ENCODE measurements at regions not wholly inside any gene's neighbourhood (a gene's known extent, or its start where the extent isn't known, plus 50 kb on each side); places are given as distances from the start of the nearest gene placed in this dataset.

- Histone ChIP-seq H3K4me1 (ENCODE audit: control insufficient read depth in 1 of 2, extremely low read depth in 1 of 2, insufficient read depth in 2 of 2, low read length in 2 of 2) (no peaks in the 10 kb centered on the region), H3K27me3 (replicated peaks in 1 of 2; ENCODE audit: control insufficient read depth in 2 of 2, extremely low read depth in 1 of 2, insufficient read depth in 2 of 2, low read length in 1 of 2) (no peaks in the 10 kb centered on the region), H3K4me3 (ENCODE audit: control insufficient read depth in 1 of 2, extremely low read depth in 1 of 2, low read length in 1 of 2) (no peak overlapping the region), H3K27ac (ENCODE audit: low read length) (no peak overlapping the region), H3K9me3 (no peaks in the 10 kb centered on the region), H3K36me3 (ENCODE audit: control insufficient read depth in 2 of 2, extremely low read depth in 1 of 2, insufficient read depth in 1 of 2, low read length in 1 of 2) (no peaks in the 10 kb centered on the region)
- H3K4me1 Mint-ChIP-seq = no peaks in the 10 kb centered on the region
- ATAC-seq (replicated peaks in 1 of 4) = no peak
- ChIA-PET POLR2A (interaction anchor here in 1 of 2 donors (0.6 kb wide), 1 partner anchor 10 kb away, joined by 3 read pairs; no protein-coding TSS in a partner anchor), CTCF (no interaction called here)
- no peaks in the 10 kb centered on the region for H3K27me3 Mint-ChIP-seq
- no peaks in the 10 kb centered on the region for H3K36me3 Mint-ChIP-seq
- DNase-seq = no peak
- no CpG with 5 or more reads among the region's 1 CpG for WGBS (ENCODE audit: insufficient coverage)
- no peak overlapping the region for H3K4me3 Mint-ChIP-seq
- peaks cover 9 to 18% (median 11%) of the 10 kb centered on the region in 3 donors for H3K9me3 Mint-ChIP-seq
- H3K27ac Mint-ChIP-seq = no peak overlapping the region
Measured at GRCh38 chr4:166277853-166278252, 404.8 kb downstream of the TLL1 start.

GRCh38 chr4:166279261-166279660 is 406.2 kb downstream of the TLL1 start:
- Histone ChIP-seq H3K4me1 (ENCODE audit: control insufficient read depth in 1 of 2, extremely low read depth in 1 of 2, insufficient read depth in 2 of 2, low read length in 2 of 2) (no peaks in the 10 kb centered on the region), H3K9me3 (no peaks in the 10 kb centered on the region), H3K36me3 (ENCODE audit: control insufficient read depth in 2 of 2, extremely low read depth in 1 of 2, insufficient read depth in 1 of 2, low read length in 1 of 2) (no peaks in the 10 kb centered on the region), H3K4me3 (ENCODE audit: control insufficient read depth in 1 of 2, extremely low read depth in 1 of 2, low read length in 1 of 2) (no peak overlapping the region), H3K27ac (ENCODE audit: low read length) (no peak overlapping the region), H3K27me3 (replicated peaks in 1 of 2; ENCODE audit: control insufficient read depth in 2 of 2, extremely low read depth in 1 of 2, insufficient read depth in 2 of 2, low read length in 1 of 2) (no peaks in the 10 kb centered on the region)
- POLR2A ChIA-PET = no interaction called here
- Mint-ChIP-seq H3K27ac (no peak overlapping the region), H3K27me3 (no peaks in the 10 kb centered on the region), H3K9me3 (peaks cover 7 to 17% (median 9%) of the 10 kb centered on the region in 3 donors), H3K36me3 (no peaks in the 10 kb centered on the region), H3K4me3 (no peak overlapping the region), H3K4me1 (no peaks in the 10 kb centered on the region)
- no peak for ATAC-seq (replicated peaks in 1 of 4)
- CTCF ChIA-PET = no interaction called here
- DNase-seq = no peak

- no peaks in the 10 kb centered on the region for H3K4me1 Mint-ChIP-seq
- no peaks in the 10 kb centered on the region for H3K4me1 ChIP-seq (ENCODE audit: control insufficient read depth in 1 of 2, extremely low read depth in 1 of 2, insufficient read depth in 2 of 2, low read length in 2 of 2)
- no peak overlapping the region for H3K27ac ChIP-seq (ENCODE audit: low read length)
- peaks cover 4 to 17% (median 9%) of the 10 kb centered on the region in 3 donors for H3K9me3 Mint-ChIP-seq
- no peaks in the 10 kb centered on the region for H3K36me3 ChIP-seq (ENCODE audit: control insufficient read depth in 2 of 2, extremely low read depth in 1 of 2, insufficient read depth in 1 of 2, low read length in 1 of 2)
- H3K27ac Mint-ChIP-seq = no peak overlapping the region
- CTCF ChIA-PET = no interaction called here
- no peaks in the 10 kb centered on the region for H3K27me3 Mint-ChIP-seq
- 38% methylated on average over 1 of the region's 1 CpG for WGBS (ENCODE audit: insufficient coverage)
- no peaks in the 10 kb centered on the region for H3K36me3 Mint-ChIP-seq
- H3K9me3 ChIP-seq = no peaks in the 10 kb centered on the region
- no peak overlapping the region for H3K4me3 Mint-ChIP-seq
- H3K27me3 ChIP-seq (replicated peaks in 1 of 2; ENCODE audit: control insufficient read depth in 2 of 2, extremely low read depth in 1 of 2, insufficient read depth in 2 of 2, low read length in 1 of 2) = no peaks in the 10 kb centered on the region
- no peak for ATAC-seq (replicated peaks in 1 of 4)
- no peak overlapping the region for H3K4me3 ChIP-seq (ENCODE audit: control insufficient read depth in 1 of 2, extremely low read depth in 1 of 2, low read length in 1 of 2)
- POLR2A ChIA-PET = interaction anchor here in 1 of 2 donors (0.5 kb wide), 1 partner anchor 72 kb away, joined by 6 read pairs; no protein-coding TSS in a partner anchor
- no peak for DNase-seq
Measured at GRCh38 chr4:166280642-166281041, 407.6 kb downstream of the TLL1 start.

- CTCF ChIA-PET = no interaction called here
- no peaks in the 10 kb centered on the region for H3K27me3 ChIP-seq (replicated peaks in 1 of 2; ENCODE audit: control insufficient read depth in 2 of 2, extremely low read depth in 1 of 2, insufficient read depth in 2 of 2, low read length in 1 of 2)
- H3K9me3 ChIP-seq = no peaks in the 10 kb centered on the region
- H3K36me3 ChIP-seq (ENCODE audit: control insufficient read depth in 2 of 2, extremely low read depth in 1 of 2, insufficient read depth in 1 of 2, low read length in 1 of 2) = no peaks in the 10 kb centered on the region
- H3K27ac ChIP-seq (ENCODE audit: low read length) = no peak overlapping the region
- peaks cover 4 to 17% (median 9%) of the 10 kb centered on the region in 3 donors for H3K9me3 Mint-ChIP-seq
- H3K36me3 Mint-ChIP-seq = no peaks in the 10 kb centered on the region
- DNase-seq (no peak), ATAC-seq (replicated peaks in 1 of 4) (no peak)
- no peaks in the 10 kb centered on the region for H3K4me1 Mint-ChIP-seq
- no peaks in the 10 kb centered on the region for H3K4me1 ChIP-seq (ENCODE audit: control insufficient read depth in 1 of 2, extremely low read depth in 1 of 2, insufficient read depth in 2 of 2, low read length in 2 of 2)
- H3K4me3 ChIP-seq (ENCODE audit: control insufficient read depth in 1 of 2, extremely low read depth in 1 of 2, low read length in 1 of 2) = no peak overlapping the region
- POLR2A ChIA-PET = no interaction called here
- WGBS (ENCODE audit: insufficient coverage) = no CpG with 5 or more reads among the region's 1 CpG
- no peak overlapping the region for H3K4me3 Mint-ChIP-seq
- H3K27me3 Mint-ChIP-seq = no peaks in the 10 kb centered on the region
- H3K27ac Mint-ChIP-seq = no peak overlapping the region
Measured at GRCh38 chr4:166282081-166282770, 409.2 kb downstream of the TLL1 start.

- POLR2A ChIA-PET = no interaction called here
- H3K9me3 ChIP-seq = no peaks in the 10 kb centered on the region
- Mint-ChIP-seq H3K36me3 (no peaks in the 10 kb centered on the region), H3K27ac (no peak overlapping the region), H3K4me3 (no peak overlapping the region), H3K4me1 (no peaks in the 10 kb centered on the region), H3K27me3 (no peaks in the 10 kb centered on the region), H3K9me3 (peaks cover 1 to 8% (median 5%) of the 10 kb centered on the region in 3 donors)
- no peaks in the 10 kb centered on the region for H3K27me3 ChIP-seq (replicated peaks in 1 of 2; ENCODE audit: control insufficient read depth in 2 of 2, extremely low read depth in 1 of 2, insufficient read depth in 2 of 2, low read length in 1 of 2)
- CTCF ChIA-PET = no interaction called here
- H3K4me3 ChIP-seq (ENCODE audit: control insufficient read depth in 1 of 2, extremely low read depth in 1 of 2, low read length in 1 of 2) = no peak overlapping the region
- ATAC-seq (replicated peaks in 1 of 4) = no peak
- H3K27ac ChIP-seq (ENCODE audit: low read length) = no peak overlapping the region
- H3K4me1 ChIP-seq (ENCODE audit: control insufficient read depth in 1 of 2, extremely low read depth in 1 of 2, insufficient read depth in 2 of 2, low read length in 2 of 2) = no peaks in the 10 kb centered on the region
- DNase-seq = no peak
- H3K36me3 ChIP-seq (ENCODE audit: control insufficient read depth in 2 of 2, extremely low read depth in 1 of 2, insufficient read depth in 1 of 2, low read length in 1 of 2) = no peaks in the 10 kb centered on the region
Measured at GRCh38 chr4:166284221-166284620, 411.2 kb downstream of the TLL1 start.

- Histone ChIP-seq H3K27ac (ENCODE audit: low read length) (no peak overlapping the region), H3K36me3 (ENCODE audit: control insufficient read depth in 2 of 2, extremely low read depth in 1 of 2, insufficient read depth in 1 of 2, low read length in 1 of 2) (no peaks in the 10 kb centered on the region), H3K27me3 (replicated peaks in 1 of 2; ENCODE audit: control insufficient read depth in 2 of 2, extremely low read depth in 1 of 2, insufficient read depth in 2 of 2, low read length in 1 of 2) (no peaks in the 10 kb centered on the region), H3K4me1 (ENCODE audit: control insufficient read depth in 1 of 2, extremely low read depth in 1 of 2, insufficient read depth in 2 of 2, low read length in 2 of 2) (no peaks in the 10 kb centered on the region), H3K9me3 (no peaks in the 10 kb centered on the region), H3K4me3 (ENCODE audit: control insufficient read depth in 1 of 2, extremely low read depth in 1 of 2, low read length in 1 of 2) (no peak overlapping the region)
- ATAC-seq (replicated peaks in 1 of 4) (no peak), DNase-seq (no peak)
- Mint-ChIP-seq H3K4me3 (no peak overlapping the region), H3K4me1 (no peaks in the 10 kb centered on the region), H3K27ac (no peak overlapping the region), H3K36me3 (no peaks in the 10 kb centered on the region), H3K9me3 (peaks cover 0 to 7% (median 5%) of the 10 kb centered on the region in 3 donors), H3K27me3 (no peaks in the 10 kb centered on the region)
- POLR2A ChIA-PET = no interaction called here
- WGBS (ENCODE audit: insufficient coverage) = 100% methylated on average over 2 of the region's 4 CpGs
- CTCF ChIA-PET = no interaction called here
Measured at GRCh38 chr4:166290426-166290825, 417.4 kb downstream of the TLL1 start.

GRCh38 chr4:166293556-166293955 is 420.5 kb downstream of the TLL1 start:
- Histone ChIP-seq H3K4me3 (ENCODE audit: control insufficient read depth in 1 of 2, extremely low read depth in 1 of 2, low read length in 1 of 2) (no peak overlapping the region), H3K9me3 (no peaks in the 10 kb centered on the region), H3K36me3 (ENCODE audit: control insufficient read depth in 2 of 2, extremely low read depth in 1 of 2, insufficient read depth in 1 of 2, low read length in 1 of 2) (no peaks in the 10 kb centered on the region), H3K27ac (ENCODE audit: low read length) (no peak overlapping the region), H3K4me1 (ENCODE audit: control insufficient read depth in 1 of 2, extremely low read depth in 1 of 2, insufficient read depth in 2 of 2, low read length in 2 of 2) (no peaks in the 10 kb centered on the region), H3K27me3 (replicated peaks in 1 of 2; ENCODE audit: control insufficient read depth in 2 of 2, extremely low read depth in 1 of 2, insufficient read depth in 2 of 2, low read length in 1 of 2) (no peaks in the 10 kb centered on the region)
- ATAC-seq (replicated peaks in 1 of 4) (no peak), DNase-seq (no peak)
- POLR2A ChIA-PET = no interaction called here
- Mint-ChIP-seq H3K27me3 (no peaks in the 10 kb centered on the region), H3K4me1 (no peaks in the 10 kb centered on the region), H3K4me3 (no peak overlapping the region), H3K36me3 (no peaks in the 10 kb centered on the region), H3K27ac (no peak overlapping the region), H3K9me3 (peaks cover 0 to 7% (median 5%) of the 10 kb centered on the region in 3 donors)
- CTCF ChIA-PET = no interaction called here
- WGBS (ENCODE audit: insufficient coverage) = no CpG with 5 or more reads among the region's 2 CpGs
